H1 (cell line): ENCODE measurements at regions not wholly inside any gene's neighbourhood (a gene's known extent, or its start where the extent isn't known, plus 50 kb on each side); places are given as distances from the start of the nearest gene placed in this dataset.

Experiments
- CTCF ChIA-PET: fragments of 300-600 bp; sonication (Branson Sonifier 250); formaldehyde crosslinking; loops from one replicate; lab custom pipeline; 2021; ENCODE audit not compliant: partially characterized antibody; lab: Charles Lee
- POLR2A ChIA-PET: fragments of 300-600 bp; sonication (Branson Sonifier 250); formaldehyde crosslinking; loops from one replicate; lab custom pipeline; 2021; ENCODE audit warnings: inconsistent platforms; ENCODE audit not compliant: partially characterized antibody; lab: Charles Lee
- DNase-seq, 2 experiments: peaks; one replicate each; pipeline versions ENCODE4 v3.0.0 to v3.0.0-alpha.2; 2010 to 2022; ENCODE audit warnings: low spot score in 2 of 2, low read depth in 1 of 2, mixed read lengths in 1 of 2
- FAIRE-seq: peaks from 2 replicates; lab custom pipeline; 2011; peaks lifted over from hg19 to GRCh38; lab: Jason Lieb, UNC
- H2AFZ ChIP-seq: 2 replicates; pipeline ENCODE4 v1.8.1; 2012; ENCODE audit warnings: low read length, inconsistent platforms
- H2AK5ac ChIP-seq: 2 replicates; pipeline ENCODE4 v1.6.1; 2013; ENCODE audit warnings: low read depth, low read length
- H2BK120ac ChIP-seq: replicated peaks from 2 replicates; pipeline ENCODE3; 2013; ENCODE audit warnings: low read depth, low read length, inconsistent platforms
- H2BK12ac ChIP-seq: 2 replicates; pipeline ENCODE4 v1.6.1; 2013; ENCODE audit warnings: low read depth, low read length
- H2BK15ac ChIP-seq: 2 replicates; pipeline ENCODE4 v1.6.1; 2013; ENCODE audit warnings: low read length
- H2BK20ac ChIP-seq: 2 replicates; pipeline ENCODE4 v1.6.1; 2013; ENCODE audit warnings: low read length
- H2BK5ac ChIP-seq: 2 replicates; pipeline ENCODE4 v1.6.1; 2013; ENCODE audit warnings: low read depth, low read length
- H3K14ac ChIP-seq: 2 replicates; pipeline ENCODE4 v1.6.1; 2013; ENCODE audit warnings: inconsistent platforms; ENCODE audit not compliant: insufficient read length
- H3K18ac ChIP-seq: 2 replicates; pipeline ENCODE4 v1.6.1; 2013; ENCODE audit warnings: low read length; ENCODE audit errors: extremely low read depth
- H3K23ac ChIP-seq: 2 replicates; pipeline ENCODE4 v1.6.1; 2013; ENCODE audit warnings: inconsistent platforms; ENCODE audit not compliant: insufficient read length
- H3K23me2 ChIP-seq: 2 replicates; pipeline ENCODE4 v1.6.1; 2013; ENCODE audit warnings: low read depth, low read length
- H3K27ac ChIP-seq: 2 replicates; pipeline ENCODE4 v1.6.1; 2011; ENCODE audit warnings: low read depth, low read length, inconsistent platforms
- H3K27me3 ChIP-seq, 4 experiments: replicated peaks in 1 of 4; 1 replicate in 1 of 4; 2 replicates in 3 of 4; pipeline versions ENCODE4 v1.6.1 to v1.8.1; 2011 to 2013; ENCODE audit warnings: low read length in 3 of 4, mild to moderate bottlenecking in 3 of 4, inconsistent platforms in 2 of 4, mixed read lengths in 2 of 4, moderate library complexity in 1 of 4; ENCODE audit not compliant: control insufficient read depth in 3 of 4, insufficient read depth in 3 of 4; ENCODE audit errors: extremely low read depth in 1 of 4
- H3K36me3 ChIP-seq, 4 experiments: 2 replicates each; pipeline versions ENCODE4 v1.6.1 to v1.8.1; 2011 to 2013; ENCODE audit warnings: mild to moderate bottlenecking in 4 of 4, low read length in 3 of 4, moderate library complexity in 2 of 4, control low read depth in 1 of 4, inconsistent platforms in 1 of 4; ENCODE audit not compliant: insufficient read depth in 4 of 4, control insufficient read depth in 2 of 4
- H3K4ac ChIP-seq: replicated peaks from 2 replicates; pipeline ENCODE3; 2013; ENCODE audit warnings: low read length, low read depth, mixed read lengths, inconsistent platforms; ENCODE audit not compliant: insufficient read length
- H3K4me1 ChIP-seq, 4 experiments: replicated peaks in 1 of 4; 1 replicate in 1 of 4; 2 replicates in 3 of 4; pipeline versions ENCODE4 v1.6.1 to v1.8.1; 2011 to 2013; ENCODE audit warnings: low read length in 3 of 4, inconsistent platforms in 2 of 4, mixed read lengths in 1 of 4; ENCODE audit not compliant: insufficient read depth in 4 of 4, control insufficient read depth in 3 of 4
- H3K4me2 ChIP-seq, 2 experiments: 2 replicates each; pipeline versions ENCODE4 v1.6.1 to v1.8.1; 2011 to 2013; ENCODE audit warnings: low read depth in 2 of 2, low read length in 2 of 2, control low read depth in 1 of 2, inconsistent platforms in 1 of 2, mild to moderate bottlenecking in 1 of 2; ENCODE audit not compliant: insufficient read depth in 1 of 2
- H3K4me3 ChIP-seq, 4 experiments: fragments of 200-600, 300-600 bp in 1 of 4; sonication (generic), shearing (Covaris generic), sonication (Bioruptor Twin) in 1 of 4; 2 replicates each; pipeline versions ENCODE4 v1.5.1 to v1.8.1; 2011 to 2016; ENCODE audit warnings: low read length in 4 of 4, low read depth in 3 of 4, control low read depth in 2 of 4, inconsistent platforms in 2 of 4, mild to moderate bottlenecking in 2 of 4, mixed read lengths in 1 of 4, moderate library complexity in 1 of 4; ENCODE audit not compliant: insufficient read depth in 2 of 4; ENCODE audit errors: extremely low read depth in 1 of 4
- H3K56ac ChIP-seq: replicated peaks from 2 replicates; pipeline ENCODE3; 2013; ENCODE audit warnings: low read depth, mild to moderate bottlenecking, mixed read lengths, low read length, inconsistent platforms; ENCODE audit not compliant: insufficient read length
- H3K79me1 ChIP-seq: 2 replicates; pipeline ENCODE4 v1.6.1; 2013; ENCODE audit warnings: low read depth, low read length, control low read depth
- H3K79me2 ChIP-seq, 2 experiments: 2 replicates each; pipeline versions ENCODE4 v1.6.1 to v1.8.1; 2012 to 2013; ENCODE audit warnings: low read length in 2 of 2, mild to moderate bottlenecking in 2 of 2, inconsistent platforms in 1 of 2; ENCODE audit not compliant: insufficient read depth in 2 of 2, control insufficient read depth in 1 of 2
- H3K9ac ChIP-seq, 4 experiments: replicated peaks in 1 of 4; 1 replicate in 1 of 4; 2 replicates in 3 of 4; pipeline versions ENCODE4 v1.6.1 to v1.8.1; 2011 to 2013; ENCODE audit warnings: low read depth in 3 of 4, low read length in 3 of 4, control low read depth in 2 of 4, mild to moderate bottlenecking in 2 of 4, moderate library complexity in 2 of 4, inconsistent platforms in 1 of 4; ENCODE audit errors: extremely low read depth in 1 of 4
- H3K9me3 ChIP-seq, 2 experiments: 2 replicates each; pipeline versions ENCODE4 v1.6.1 to v1.8.1; 2012 to 2013; ENCODE audit warnings: mild to moderate bottlenecking in 2 of 2, moderate library complexity in 2 of 2, control low read depth in 1 of 2, inconsistent platforms in 1 of 2, low read depth in 1 of 2, low read length in 1 of 2, mixed read lengths in 1 of 2; ENCODE audit not compliant: insufficient read depth in 2 of 2
- H4K20me1 ChIP-seq, 2 experiments: replicated peaks in 1 of 2; 2 replicates each; pipeline versions ENCODE3 to v1.8.1; 2011 to 2013; ENCODE audit warnings: inconsistent platforms in 2 of 2, low read length in 2 of 2, mild to moderate bottlenecking in 1 of 2; ENCODE audit not compliant: insufficient read depth in 2 of 2, control insufficient read depth in 1 of 2
- H4K5ac ChIP-seq: 2 replicates; pipeline ENCODE4 v1.6.1; 2013; ENCODE audit warnings: low read length, low read depth, mixed read lengths, inconsistent platforms; ENCODE audit not compliant: insufficient read length
- H4K8ac ChIP-seq: 2 replicates; pipeline ENCODE4 v1.8.0; 2013; ENCODE audit warnings: mild to moderate bottlenecking, moderate library complexity, low read length, inconsistent platforms; ENCODE audit not compliant: insufficient read depth; ENCODE audit errors: extremely low read depth
- H4K91ac ChIP-seq: replicated peaks from 2 replicates; pipeline ENCODE3; 2013; ENCODE audit warnings: low read length, mixed read lengths, inconsistent platforms; ENCODE audit not compliant: insufficient read length
- ASH2L ChIP-seq: fragments of 200-600, 300-600 bp; sonication (generic); IDR thresholded peaks from one replicate; pipeline ENCODE4 v1.7.1; 2017; ENCODE audit warnings: low read length
- BRCA1 ChIP-seq: IDR thresholded peaks from 2 replicates; pipeline ENCODE4 v1.6.1; 2012; ENCODE audit warnings: low read depth, low read length, improper control_type of control experiment
- POLR2A ChIP-seq, 2 experiments: IDR thresholded peaks; 1 replicate in 1 of 2; 2 replicates in 1 of 2; pipeline ENCODE4 v1.6.1; 2011; ENCODE audit warnings: low read depth in 2 of 2, low read length in 2 of 2, mild to moderate bottlenecking in 2 of 2; ENCODE audit errors: control extremely low read depth in 1 of 2
- RNF2 ChIP-seq: fragments of 200-900, 300-1000 bp; sonication (generic); IDR thresholded peaks from 2 replicates; pipeline ENCODE4 v1.7.1; 2016; ENCODE audit warnings: borderline replicate concordance, low read depth, mild to moderate bottlenecking, antibody characterized with exemption, low read length; ENCODE audit not compliant: poor library complexity, severe bottlenecking; ENCODE audit errors: missing control alignments
- SAP30 ChIP-seq: fragments of 300-600 bp; sonication (generic); IDR thresholded peaks from 2 replicates; pipeline ENCODE4 v1.7.1; 2012; ENCODE audit warnings: low read length, moderate library complexity, mild to moderate bottlenecking, inconsistent platforms; ENCODE audit not compliant: insufficient read depth, insufficient replicate concordance
- SRF ChIP-seq: IDR thresholded peaks from 2 replicates; pipeline ENCODE4 v1.6.1; 2011; ENCODE audit warnings: mild to moderate bottlenecking, low read depth, low read length, moderate library complexity
- TAF7 ChIP-seq: optimal IDR thresholded peaks from 2 replicates; pipeline ENCODE3; 2011; ENCODE audit warnings: low read depth, mild to moderate bottlenecking, inconsistent platforms, low read length, moderate library complexity, borderline replicate concordance
- WGBS, 2 experiments: shearing (Covaris generic) in 1 of 2; methylation state at CpG; one replicate each; pipeline versions ENCODE4 v1.1.6 to v1.1.7; 2013 to 2015; ENCODE audit warnings: low lambda C conversion rate in 2 of 2, mixed read lengths in 2 of 2, inconsistent platforms in 1 of 2, low coverage in 1 of 2, missing lambda C conversion rate in 1 of 2; ENCODE audit not compliant: insufficient replicate concordance in 2 of 2, insufficient coverage in 1 of 2, insufficient read length in 1 of 2; ENCODE audit errors: extremely low coverage in 1 of 2, missing lambda C conversion rate in 1 of 2; 5-methylcytosine and 5-hydroxymethylcytosine counted together

DNA sequence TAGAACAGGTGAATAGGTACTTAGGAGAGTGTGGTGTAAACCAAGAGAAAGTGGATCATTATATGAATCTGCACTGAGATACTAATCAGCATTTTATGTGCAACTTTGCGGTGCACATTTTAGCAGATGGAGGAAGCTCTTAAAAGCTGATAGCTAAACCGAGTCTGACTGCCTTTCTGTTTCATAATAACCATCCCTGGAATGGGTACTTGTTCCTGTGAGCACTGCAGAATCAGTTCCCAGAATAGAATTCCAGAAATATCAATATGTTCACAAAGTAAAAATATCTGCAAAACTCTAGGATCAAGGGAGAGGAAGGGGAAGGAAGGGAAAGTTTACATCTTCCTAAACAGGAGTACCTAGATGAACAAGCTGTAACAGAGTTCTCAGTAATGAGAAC lies 432.2 kb upstream of the HNRNPA3 start:
- H3K36me3 ChIP-seq: no peaks in the 10 kb centered on the region
- H4K91ac ChIP-seq: no peak overlapping the region
- H3K23ac ChIP-seq: no peak overlapping the region
- H3K14ac ChIP-seq: no peak overlapping the region
- H3K18ac ChIP-seq: no peak overlapping the region
- ChIA-PET CTCF (interaction anchor here (1.4 to 1.7 kb wide), 2 partner anchors 82 to 127 kb away, joined by 3 to 4 read pairs; no protein-coding TSS in a partner anchor), POLR2A (no interaction called here)
- no peak overlapping the region for H4K5ac ChIP-seq
- H3K56ac ChIP-seq: no peak overlapping the region
- no peak for FAIRE-seq
- no peak overlapping the region for H2BK5ac ChIP-seq
- no peak overlapping the region for H2AFZ ChIP-seq
- no peak overlapping the region for H2BK120ac ChIP-seq
- H2BK12ac ChIP-seq: no peak overlapping the region
- WGBS, 2 experiments: 86% methylated on average over 2 of the region's 2 CpGs; no CpG with 5 or more reads in 1 of the 2 experiments
- no peaks in the 10 kb centered on the region for H3K4me1 ChIP-seq
- H4K8ac ChIP-seq: no peak overlapping the region
- no peak for DNase-seq
- no peaks in the 10 kb centered on the region for H3K27me3 ChIP-seq
- no peak overlapping the region for H2AK5ac ChIP-seq
- H3K27ac ChIP-seq: no peak overlapping the region
- H3K9ac ChIP-seq: no peak overlapping the region
- no peaks in the 10 kb centered on the region; the same call in 1 of the 2 replicates for H3K23me2 ChIP-seq
- H2BK15ac ChIP-seq: no peak overlapping the region
- no peaks in the 10 kb centered on the region for H3K79me2 ChIP-seq
- H3K4me2 ChIP-seq: no peak overlapping the region
- TF ChIP-seq RNF2 (no peak), BRCA1 (no peak), SRF (no peak), TAF7 (no peak), ASH2L (no peak), POLR2A (IDR thresholded peaks at IDR 0.05; ENCODE audit: control extremely low read depth in 1 of 2, low read depth in 2 of 2, low read length in 2 of 2) (no peak), SAP30 (no peak)
- H3K79me1 ChIP-seq: no peaks in the 10 kb centered on the region
- no peak overlapping the region for H3K4ac ChIP-seq
- no peaks in the 10 kb centered on the region for H3K9me3 ChIP-seq
- H3K4me3 ChIP-seq: no peak overlapping the region
- H2BK20ac ChIP-seq: no peak overlapping the region
- H4K20me1 ChIP-seq: no peaks in the 10 kb centered on the region
